A549 (cell line): ENCODE measurements at regions not wholly inside any gene's neighbourhood (a gene's known extent, or its start where the extent isn't known, plus 50 kb on each side); places are given as distances from the start of the nearest gene placed in this dataset.

Source experiments
- BHLHE40 ChIP-seq: IDR thresholded peaks from 2 replicates; pipeline ENCODE4 v1.6.1; 2012; ENCODE audit warnings: low read depth, low read length, inconsistent platforms
- EP300 ChIP-seq, 2 experiments: fragments of >200 bp; sonication (Bioruptor Twin); formaldehyde crosslinking; IDR thresholded peaks; 2 replicates in 1 of 2; 3 replicates in 1 of 2; pipeline ENCODE4 v1.6.1; 2016 to 2017
- KDM1A ChIP-seq: fragments of 200-600 bp; sonication (generic); IDR thresholded peaks from 2 replicates; pipeline ENCODE4 v1.6.1; 2016; ENCODE audit warnings: low read depth, mild to moderate bottlenecking
- MAFK ChIP-seq: fragments of 450-650 bp; IDR thresholded peaks from 2 replicates; pipeline ENCODE4 v1.6.1; 2014; ENCODE audit not compliant: partially characterized antibody
- POLR2A ChIP-seq: IDR thresholded peaks from 2 replicates; pipeline ENCODE4 v1.6.1; 2012; ENCODE audit warnings: mild to moderate bottlenecking, low read length
- POLR2AphosphoS2 ChIP-seq: conservative IDR thresholded peaks from 2 replicates; pipeline ENCODE4 v1.6.1; 2012; ENCODE audit warnings: low read length, improper control_type of control experiment, inconsistent platforms
- TFCP2L1 ChIP-seq: fragments of 250-450 bp; sonication (Bioruptor Pico); IDR thresholded peaks from 2 replicates; pipeline ENCODE4 v1.5.0; 2021; ENCODE audit warnings: mild to moderate bottlenecking
- ZFP36 ChIP-seq: fragments of 450-650 bp; IDR thresholded peaks from 2 replicates; pipeline ENCODE4 v1.6.1; 2014; ENCODE audit warnings: borderline replicate concordance; ENCODE audit not compliant: partially characterized antibody
- TF ChIP-seq, protein P1 (sequence below): fragments of >200 bp; sonication (Bioruptor Twin); formaldehyde crosslinking; IDR thresholded peaks from 3 replicates; pipeline ENCODE4 v1.5.1; 2016
- TF ChIP-seq, protein P2 (sequence below): fragments of 200-600 bp; sonication (generic); IDR thresholded peaks from 2 replicates; pipeline ENCODE4 v1.6.1; 2016; ENCODE audit warnings: antibody characterized with exemption, mild to moderate bottlenecking, moderate library complexity
- TF ChIP-seq, protein P3 (sequence below): IDR thresholded peaks from 2 replicates; pipeline ENCODE4 v1.6.1; 2012

DNA sequence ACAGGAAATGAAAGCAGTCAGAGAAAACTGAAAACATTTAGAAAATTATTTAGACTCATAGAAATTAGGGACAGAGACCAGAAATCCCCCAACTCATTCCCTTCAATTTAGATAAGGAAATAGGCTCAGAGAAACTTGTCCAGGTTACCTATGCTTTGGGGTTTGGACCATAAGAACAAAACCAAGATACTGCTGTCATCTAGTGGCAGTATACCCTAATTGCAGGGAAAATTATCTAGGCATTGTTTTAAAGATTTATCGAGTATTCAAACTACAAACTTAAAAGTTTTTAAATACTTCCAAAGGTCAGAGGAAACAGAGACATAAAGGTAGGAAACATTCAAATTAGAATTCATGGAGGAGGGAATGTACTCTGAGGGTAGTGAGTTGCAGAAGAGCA, 67.0 kb upstream of the KLHL13 start:
- TF ChIP-seq, protein P1, sequence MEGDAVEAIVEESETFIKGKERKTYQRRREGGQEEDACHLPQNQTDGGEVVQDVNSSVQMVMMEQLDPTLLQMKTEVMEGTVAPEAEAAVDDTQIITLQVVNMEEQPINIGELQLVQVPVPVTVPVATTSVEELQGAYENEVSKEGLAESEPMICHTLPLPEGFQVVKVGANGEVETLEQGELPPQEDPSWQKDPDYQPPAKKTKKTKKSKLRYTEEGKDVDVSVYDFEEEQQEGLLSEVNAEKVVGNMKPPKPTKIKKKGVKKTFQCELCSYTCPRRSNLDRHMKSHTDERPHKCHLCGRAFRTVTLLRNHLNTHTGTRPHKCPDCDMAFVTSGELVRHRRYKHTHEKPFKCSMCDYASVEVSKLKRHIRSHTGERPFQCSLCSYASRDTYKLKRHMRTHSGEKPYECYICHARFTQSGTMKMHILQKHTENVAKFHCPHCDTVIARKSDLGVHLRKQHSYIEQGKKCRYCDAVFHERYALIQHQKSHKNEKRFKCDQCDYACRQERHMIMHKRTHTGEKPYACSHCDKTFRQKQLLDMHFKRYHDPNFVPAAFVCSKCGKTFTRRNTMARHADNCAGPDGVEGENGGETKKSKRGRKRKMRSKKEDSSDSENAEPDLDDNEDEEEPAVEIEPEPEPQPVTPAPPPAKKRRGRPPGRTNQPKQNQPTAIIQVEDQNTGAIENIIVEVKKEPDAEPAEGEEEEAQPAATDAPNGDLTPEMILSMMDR = no peak
- TF ChIP-seq TFCP2L1 (CRISPR knock-in tag) = no peak
- no peak for TF ChIP-seq BHLHE40
- TF ChIP-seq, protein P2, sequence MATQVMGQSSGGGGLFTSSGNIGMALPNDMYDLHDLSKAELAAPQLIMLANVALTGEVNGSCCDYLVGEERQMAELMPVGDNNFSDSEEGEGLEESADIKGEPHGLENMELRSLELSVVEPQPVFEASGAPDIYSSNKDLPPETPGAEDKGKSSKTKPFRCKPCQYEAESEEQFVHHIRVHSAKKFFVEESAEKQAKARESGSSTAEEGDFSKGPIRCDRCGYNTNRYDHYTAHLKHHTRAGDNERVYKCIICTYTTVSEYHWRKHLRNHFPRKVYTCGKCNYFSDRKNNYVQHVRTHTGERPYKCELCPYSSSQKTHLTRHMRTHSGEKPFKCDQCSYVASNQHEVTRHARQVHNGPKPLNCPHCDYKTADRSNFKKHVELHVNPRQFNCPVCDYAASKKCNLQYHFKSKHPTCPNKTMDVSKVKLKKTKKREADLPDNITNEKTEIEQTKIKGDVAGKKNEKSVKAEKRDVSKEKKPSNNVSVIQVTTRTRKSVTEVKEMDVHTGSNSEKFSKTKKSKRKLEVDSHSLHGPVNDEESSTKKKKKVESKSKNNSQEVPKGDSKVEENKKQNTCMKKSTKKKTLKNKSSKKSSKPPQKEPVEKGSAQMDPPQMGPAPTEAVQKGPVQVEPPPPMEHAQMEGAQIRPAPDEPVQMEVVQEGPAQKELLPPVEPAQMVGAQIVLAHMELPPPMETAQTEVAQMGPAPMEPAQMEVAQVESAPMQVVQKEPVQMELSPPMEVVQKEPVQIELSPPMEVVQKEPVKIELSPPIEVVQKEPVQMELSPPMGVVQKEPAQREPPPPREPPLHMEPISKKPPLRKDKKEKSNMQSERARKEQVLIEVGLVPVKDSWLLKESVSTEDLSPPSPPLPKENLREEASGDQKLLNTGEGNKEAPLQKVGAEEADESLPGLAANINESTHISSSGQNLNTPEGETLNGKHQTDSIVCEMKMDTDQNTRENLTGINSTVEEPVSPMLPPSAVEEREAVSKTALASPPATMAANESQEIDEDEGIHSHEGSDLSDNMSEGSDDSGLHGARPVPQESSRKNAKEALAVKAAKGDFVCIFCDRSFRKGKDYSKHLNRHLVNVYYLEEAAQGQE = no peak
- TF ChIP-seq POLR2AphosphoS2 = no peak
- TF ChIP-seq POLR2A = no peak
- TF ChIP-seq KDM1A = no peak
- no peak for TF ChIP-seq EP300 (IDR thresholded peaks at IDR 0.05)
- TF ChIP-seq, protein P3, sequence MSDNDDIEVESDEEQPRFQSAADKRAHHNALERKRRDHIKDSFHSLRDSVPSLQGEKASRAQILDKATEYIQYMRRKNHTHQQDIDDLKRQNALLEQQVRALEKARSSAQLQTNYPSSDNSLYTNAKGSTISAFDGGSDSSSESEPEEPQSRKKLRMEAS = no peak
- no peak for TF ChIP-seq MAFK
- TF ChIP-seq ZFP36 = no peak
